NCI-H2029 (cell line): ENCODE measurements at regions not wholly inside any gene's neighbourhood (a gene's known extent, or its start where the extent isn't known, plus 50 kb on each side); places are given as distances from the start of the nearest gene placed in this dataset.
"Not testable (repeated sequence)": the region's sequence is repeated elsewhere in the genome, so short reads cannot be mapped to it uniquely, and the experiment has no call there.

Source experiments
- DNase-seq: peaks from one replicate; lab custom pipeline; 2025; lab: John Stamatoyannopoulos, UW

- not testable (repeated sequence) for DNase-seq
Observed at GRCh38 chr6:180091-180694, 112.1 kb upstream of the DUSP22 start.

GRCh38 chr6:181049-181654, 111.1 kb upstream of the DUSP22 start:
- no peak for DNase-seq

- no peak for DNase-seq
Observed at GRCh38 chr6:183668-184067, 108.6 kb upstream of the DUSP22 start.

GRCh38 chr6:184161-184700, 108.1 kb upstream of the DUSP22 start:
- DNase-seq = no peak

- no peak for DNase-seq
Observed at GRCh38 chr6:186340-186965, 105.8 kb upstream of the DUSP22 start.

- no peak for DNase-seq
Observed at GRCh38 chr6:187210-187861, 105.0 kb upstream of the DUSP22 start.

GRCh38 chr6:188821-189655, 103.2 kb upstream of the DUSP22 start:
- DNase-seq = peak; percentile 83

- DNase-seq = no peak
Observed at GRCh38 chr6:189676-190075, 102.6 kb upstream of the DUSP22 start.

- DNase-seq = no peak
Observed at GRCh38 chr6:190596-191395, 101.5 kb upstream of the DUSP22 start.

- no peak for DNase-seq
Observed at GRCh38 chr6:191487-192312, 100.6 kb upstream of the DUSP22 start.

GRCh38 chr6:192313-192664, 100.0 kb upstream of the DUSP22 start:
- DNase-seq = no peak

GRCh38 chr6:193180-193579, 99.1 kb upstream of the DUSP22 start:
- DNase-seq = no peak

- DNase-seq = no peak
Observed at GRCh38 chr6:193773-194310, 98.4 kb upstream of the DUSP22 start.

- DNase-seq = no peak
Observed at GRCh38 chr6:195861-196360, 96.4 kb upstream of the DUSP22 start.

GRCh38 chr6:196543-196942, 95.7 kb upstream of the DUSP22 start:
- no peak for DNase-seq

GRCh38 chr6:203661-204060, 88.6 kb upstream of the DUSP22 start:
- DNase-seq = no peak

GRCh38 chr6:206264-206663, 86.0 kb upstream of the DUSP22 start:
- DNase-seq = no peak

GRCh38 chr6:208364-208763, 83.9 kb upstream of the DUSP22 start:
- no peak for DNase-seq

GRCh38 chr6:208938-209337, 83.3 kb upstream of the DUSP22 start:
- no peak for DNase-seq
